Spleen (tissue), 7 donors: ENCODE measurements at regions not wholly inside any gene's neighbourhood (a gene's known extent, or its start where the extent isn't known, plus 50 kb on each side); places are given as distances from the start of the nearest gene placed in this dataset.
"Not testable (repeated sequence)": the region's sequence is repeated elsewhere in the genome, so short reads cannot be mapped to it uniquely, and the experiment has no call there.

Experiments
- POLR2A ChIP-seq, 3 donors: fragments of 450-650 bp; IDR thresholded peaks; one replicate each; pipeline ENCODE4 v1.5.1; 2017; ENCODE audit warnings: antibody characterized with exemption in 3 of 3, mild to moderate bottlenecking in 1 of 3
- TF ChIP-seq, protein P1 (sequence below), 11 experiments: fragments of 200-600 bp in 7 of 11; fragments of 450-650 bp in 4 of 11; sonication (generic) in 4 of 11; IDR thresholded peaks in 8 of 11; conservative IDR thresholded peaks in 3 of 11; 1 replicate in 7 of 11; 2 replicates in 4 of 11; pipeline versions ENCODE4 v1.4.0 to v1.8.0; 2016 to 2021; ENCODE audit warnings: antibody characterized with exemption in 11 of 11, inconsistent platforms in 4 of 11, mild to moderate bottlenecking in 1 of 11
- donor health status: DM: no; HTN: no; CAD: no; lungs with moderate emphysema.
- donor health status: DM: no; HTN: no; CAD: no.
- donor health status: DM: no; HTN: no; CAD: no.

DNA sequence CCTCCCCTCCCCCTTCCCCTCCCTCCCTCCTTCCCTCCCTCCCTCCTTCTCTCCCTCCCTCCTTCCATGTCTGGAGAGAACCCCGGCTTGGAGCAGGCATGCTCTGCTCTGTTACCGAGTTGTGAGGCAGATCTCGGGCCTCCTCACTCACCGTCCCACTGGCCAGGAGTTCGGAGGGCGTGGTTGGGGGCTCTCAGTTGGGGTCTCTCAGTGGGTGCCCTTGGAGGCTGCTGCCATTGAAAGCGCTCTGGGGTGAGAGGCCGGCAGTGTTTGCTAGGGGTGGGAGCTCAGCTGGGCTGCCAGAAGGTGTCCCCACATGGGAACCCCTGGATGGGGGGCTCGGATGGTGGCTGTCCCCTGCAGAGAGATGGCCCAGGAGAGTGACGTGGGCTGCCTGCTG is 101.1 kb upstream of the LRPAP1 start:
- not testable (repeated sequence) for TF ChIP-seq POLR2A (IDR thresholded peaks at IDR 0.05)
- TF ChIP-seq, protein P1, sequence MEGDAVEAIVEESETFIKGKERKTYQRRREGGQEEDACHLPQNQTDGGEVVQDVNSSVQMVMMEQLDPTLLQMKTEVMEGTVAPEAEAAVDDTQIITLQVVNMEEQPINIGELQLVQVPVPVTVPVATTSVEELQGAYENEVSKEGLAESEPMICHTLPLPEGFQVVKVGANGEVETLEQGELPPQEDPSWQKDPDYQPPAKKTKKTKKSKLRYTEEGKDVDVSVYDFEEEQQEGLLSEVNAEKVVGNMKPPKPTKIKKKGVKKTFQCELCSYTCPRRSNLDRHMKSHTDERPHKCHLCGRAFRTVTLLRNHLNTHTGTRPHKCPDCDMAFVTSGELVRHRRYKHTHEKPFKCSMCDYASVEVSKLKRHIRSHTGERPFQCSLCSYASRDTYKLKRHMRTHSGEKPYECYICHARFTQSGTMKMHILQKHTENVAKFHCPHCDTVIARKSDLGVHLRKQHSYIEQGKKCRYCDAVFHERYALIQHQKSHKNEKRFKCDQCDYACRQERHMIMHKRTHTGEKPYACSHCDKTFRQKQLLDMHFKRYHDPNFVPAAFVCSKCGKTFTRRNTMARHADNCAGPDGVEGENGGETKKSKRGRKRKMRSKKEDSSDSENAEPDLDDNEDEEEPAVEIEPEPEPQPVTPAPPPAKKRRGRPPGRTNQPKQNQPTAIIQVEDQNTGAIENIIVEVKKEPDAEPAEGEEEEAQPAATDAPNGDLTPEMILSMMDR (IDR thresholded peaks at IDR 0.05 in 8 of 11, conservative IDR thresholded peaks at IDR 0.05 in 3 of 11) = not testable (repeated sequence)
